Renal cortical epithelial cell (primary cell): ENCODE measurements at regions not wholly inside any gene's neighbourhood (a gene's known extent, or its start where the extent isn't known, plus 50 kb on each side); places are given as distances from the start of the nearest gene placed in this dataset.

Experiments used
- DNase-seq: peaks from one replicate; pipeline ENCODE4 v3.0.0-alpha.2; 2011; ENCODE audit warnings: low read depth

GRCh38 chr13:34805347-34805746, 136.7 kb upstream of the NBEA start:
- DNase-seq: peak; percentile 9

- no peak for DNase-seq
Measured at GRCh38 chr13:34808649-34809048, 133.4 kb upstream of the NBEA start.

GRCh38 chr13:34810996-34811395, 131.1 kb upstream of the NBEA start:
- DNase-seq: no peak

GRCh38 chr13:34815526-34815925, 126.5 kb upstream of the NBEA start:
- DNase-seq: peak; percentile 5

GRCh38 chr13:34816245-34816884, 125.7 kb upstream of the NBEA start:
- peak; percentile 47 for DNase-seq

GRCh38 chr13:34816908-34817665, 125.0 kb upstream of the NBEA start:
- DNase-seq: peak; percentile 54

GRCh38 chr13:34822650-34823049, 119.4 kb upstream of the NBEA start:
- peak; percentile 72 for DNase-seq

- DNase-seq: no peak
Measured at GRCh38 chr13:34826432-34826831, 115.6 kb upstream of the NBEA start.

- DNase-seq: peak; percentile 68
Measured at GRCh38 chr13:34833562-34834182, 108.4 kb upstream of the NBEA start.

GRCh38 chr13:34842466-34842865, 99.6 kb upstream of the NBEA start:
- no peak for DNase-seq

GRCh38 chr13:34847766-34848165, 94.3 kb upstream of the NBEA start:
- no peak for DNase-seq

- no peak for DNase-seq
Measured at GRCh38 chr13:34849406-34849805, 92.7 kb upstream of the NBEA start.

- peak; percentile 42 for DNase-seq
Measured at GRCh38 chr13:34853161-34853560, 88.9 kb upstream of the NBEA start.

- DNase-seq: peak; percentile 34
Measured at GRCh38 chr13:34857558-34858325, 84.3 kb upstream of the NBEA start.

- no peak for DNase-seq
Measured at GRCh38 chr13:34862311-34862710, 79.8 kb upstream of the NBEA start.

GRCh38 chr13:34862716-34863115, 79.4 kb upstream of the NBEA start:
- DNase-seq: no peak

- DNase-seq: peak; percentile 98
Measured at GRCh38 chr13:34863360-34864135, 78.5 kb upstream of the NBEA start.

GRCh38 chr13:34864671-34865070, 77.4 kb upstream of the NBEA start:
- peak; percentile 43 for DNase-seq

- peak; percentile 84 for DNase-seq
Measured at GRCh38 chr13:34867590-34867989, 74.5 kb upstream of the NBEA start.

GRCh38 chr13:34868733-34869132, 73.3 kb upstream of the NBEA start:
- DNase-seq: no peak

GRCh38 chr13:34869696-34870095, 72.4 kb upstream of the NBEA start:
- no peak for DNase-seq

GRCh38 chr13:34878329-34878728, 63.7 kb upstream of the NBEA start:
- no peak for DNase-seq
